Bronchial epithelial cell (primary cell): ENCODE measurements at regions not wholly inside any gene's neighbourhood (a gene's known extent, or its start where the extent isn't known, plus 50 kb on each side); places are given as distances from the start of the nearest gene placed in this dataset.
"Not testable (repeated sequence)": the region's sequence is repeated elsewhere in the genome, so short reads cannot be mapped to it uniquely, and the experiment has no call there.

Source experiments
- DNase-seq: peaks from one replicate; pipeline ENCODE4 v3.0.0-alpha.2; 2010; ENCODE audit warnings: low read depth
- FAIRE-seq: peaks from 2 replicates; lab custom pipeline; 2011; peaks lifted over from hg19 to GRCh38; lab: Jason Lieb, UNC
- H3K27me3 ChIP-seq: 2 replicates; pipeline ENCODE4 v1.5.1; 2011; ENCODE audit warnings: low read length; ENCODE audit not compliant: control insufficient read depth, insufficient read depth
- H3K36me3 ChIP-seq: 2 replicates; pipeline ENCODE4 v1.5.1; 2011; ENCODE audit warnings: low read length; ENCODE audit not compliant: control insufficient read depth, insufficient read depth
- H3K4me3 ChIP-seq: 2 replicates; pipeline ENCODE4 v1.5.1; 2011; ENCODE audit warnings: mild to moderate bottlenecking, low read depth, low read length, control low read depth
- TF ChIP-seq, protein P1 (sequence below): IDR thresholded peaks from 2 replicates; pipeline ENCODE4 v1.5.1; 2011; ENCODE audit warnings: mild to moderate bottlenecking, moderate library complexity, low read length, control low read depth, inconsistent platforms; ENCODE audit not compliant: insufficient read depth, severe bottlenecking

DNA sequence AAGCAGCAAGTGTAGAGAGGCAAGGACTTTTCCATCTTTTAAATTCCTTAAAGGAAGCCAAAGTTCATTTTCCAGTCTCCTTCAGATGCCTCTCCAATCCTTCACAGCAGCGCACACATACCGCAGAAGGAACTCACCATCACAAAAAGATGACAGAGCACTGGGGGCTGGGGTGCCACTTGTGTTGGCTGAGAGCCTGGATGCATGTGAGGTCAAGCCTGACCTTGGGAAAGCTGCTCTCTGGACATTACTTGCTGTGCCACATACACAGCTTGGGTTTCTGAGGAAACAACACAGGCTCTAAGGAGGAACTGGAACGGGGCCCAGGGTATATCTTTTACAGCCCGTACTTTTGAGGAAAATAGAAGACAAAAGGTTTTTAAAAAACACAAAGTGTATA, 364.3 kb upstream of the MEX3C start:
- TF ChIP-seq, protein P1, sequence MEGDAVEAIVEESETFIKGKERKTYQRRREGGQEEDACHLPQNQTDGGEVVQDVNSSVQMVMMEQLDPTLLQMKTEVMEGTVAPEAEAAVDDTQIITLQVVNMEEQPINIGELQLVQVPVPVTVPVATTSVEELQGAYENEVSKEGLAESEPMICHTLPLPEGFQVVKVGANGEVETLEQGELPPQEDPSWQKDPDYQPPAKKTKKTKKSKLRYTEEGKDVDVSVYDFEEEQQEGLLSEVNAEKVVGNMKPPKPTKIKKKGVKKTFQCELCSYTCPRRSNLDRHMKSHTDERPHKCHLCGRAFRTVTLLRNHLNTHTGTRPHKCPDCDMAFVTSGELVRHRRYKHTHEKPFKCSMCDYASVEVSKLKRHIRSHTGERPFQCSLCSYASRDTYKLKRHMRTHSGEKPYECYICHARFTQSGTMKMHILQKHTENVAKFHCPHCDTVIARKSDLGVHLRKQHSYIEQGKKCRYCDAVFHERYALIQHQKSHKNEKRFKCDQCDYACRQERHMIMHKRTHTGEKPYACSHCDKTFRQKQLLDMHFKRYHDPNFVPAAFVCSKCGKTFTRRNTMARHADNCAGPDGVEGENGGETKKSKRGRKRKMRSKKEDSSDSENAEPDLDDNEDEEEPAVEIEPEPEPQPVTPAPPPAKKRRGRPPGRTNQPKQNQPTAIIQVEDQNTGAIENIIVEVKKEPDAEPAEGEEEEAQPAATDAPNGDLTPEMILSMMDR, result no peak
- no peaks in the 10 kb centered on the region for H3K36me3 ChIP-seq
- H3K27me3 ChIP-seq, result no peaks in the 10 kb centered on the region
- FAIRE-seq, result no peak
- DNase-seq, result no peak
- no peak overlapping the region for H3K4me3 ChIP-seq

DNA sequence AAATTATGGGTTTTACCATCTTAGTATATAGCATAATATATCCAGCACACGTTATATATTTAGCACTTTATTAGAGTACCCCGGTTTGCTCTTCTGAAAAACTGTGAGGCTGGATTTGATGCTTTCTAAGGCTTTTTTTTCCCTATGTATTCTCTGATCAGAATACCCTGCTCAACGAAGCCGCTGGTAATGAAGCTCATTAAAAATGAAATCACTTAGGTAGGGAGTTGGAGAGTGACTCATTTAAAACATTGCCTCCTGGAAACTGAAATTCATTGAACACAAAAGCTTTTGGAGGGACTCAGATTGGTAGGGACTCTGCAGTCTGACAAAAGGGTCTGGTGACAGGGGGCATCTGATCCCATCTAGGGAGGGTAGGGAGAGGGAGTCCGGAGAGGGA, 365.4 kb upstream of the MEX3C start:
- no peak for DNase-seq
- Histone ChIP-seq H3K36me3 (no peaks in the 10 kb centered on the region), H3K27me3 (no peaks in the 10 kb centered on the region), H3K4me3 (no peak overlapping the region)
- TF ChIP-seq, protein P1, result no peak
- no peak for FAIRE-seq

DNA sequence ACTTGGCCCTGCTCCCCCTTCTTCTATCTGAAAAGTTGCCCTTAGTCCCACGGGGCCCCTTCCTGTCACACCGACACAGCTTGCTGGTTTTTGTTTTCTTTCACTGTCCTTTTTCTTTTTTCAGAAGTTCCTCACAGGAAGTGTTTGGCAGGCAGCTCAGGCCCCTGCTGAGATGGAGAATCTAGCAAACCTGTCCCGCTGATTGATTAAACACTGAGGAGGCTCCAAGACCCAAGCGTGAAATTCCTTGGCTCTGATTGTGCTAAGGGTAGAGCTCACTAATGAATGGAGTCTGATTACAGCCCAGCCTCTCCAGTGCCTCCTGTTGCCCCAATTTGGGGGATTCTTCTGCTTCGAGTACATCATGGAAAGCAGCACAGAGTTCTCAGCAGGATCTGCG, 365.9 kb upstream of the MEX3C start:
- Histone ChIP-seq H3K36me3 (no peaks in the 10 kb centered on the region), H3K4me3 (no peak overlapping the region), H3K27me3 (no peaks in the 10 kb centered on the region)
- DNase-seq, result no peak
- FAIRE-seq, result no peak
- TF ChIP-seq, protein P1, result no peak

DNA sequence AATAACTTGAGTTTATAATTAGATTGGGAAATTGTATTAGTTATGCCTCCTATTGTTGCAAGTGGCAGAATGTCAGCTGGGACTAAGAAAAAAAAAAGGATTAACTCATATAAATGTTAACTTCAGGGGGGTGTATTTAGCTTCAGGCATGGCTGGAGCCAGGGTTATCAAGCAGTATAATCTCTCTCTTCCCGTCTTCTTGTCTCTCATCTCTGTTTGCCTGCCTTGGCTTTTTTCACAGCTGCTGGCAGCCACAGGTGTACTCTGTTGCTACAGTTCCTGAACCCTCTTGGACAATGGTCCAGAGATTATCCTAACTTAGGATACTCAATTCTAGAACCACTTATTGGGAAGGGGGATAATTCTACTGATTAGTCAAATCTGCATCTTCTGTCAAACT, 370.7 kb upstream of the MEX3C start:
- H3K36me3 ChIP-seq, result no peaks in the 10 kb centered on the region
- no peaks in the 10 kb centered on the region for H3K27me3 ChIP-seq
- TF ChIP-seq, protein P1, result no peak
- no peak for DNase-seq
- FAIRE-seq, result no peak
- H3K4me3 ChIP-seq, result no peak overlapping the region

DNA sequence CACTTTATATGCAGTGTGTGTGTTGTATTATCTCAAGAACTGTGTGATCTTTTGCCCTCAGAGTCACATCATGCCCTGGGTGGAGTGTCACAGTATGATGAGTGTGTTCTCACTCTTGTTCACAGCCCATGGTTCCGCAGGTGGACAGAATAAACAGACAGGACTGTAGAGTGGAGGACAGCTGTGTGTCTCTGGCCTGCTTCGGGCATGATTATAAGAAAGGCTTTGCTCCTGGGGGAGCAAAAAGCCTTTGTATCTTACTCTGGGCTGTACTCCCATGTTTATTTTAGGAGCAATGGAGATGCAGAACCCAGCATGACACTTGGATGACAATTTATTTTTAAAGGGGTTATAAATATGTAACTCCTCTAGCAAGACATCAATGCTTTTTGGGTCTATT, 371.7 kb upstream of the MEX3C start:
- Histone ChIP-seq H3K27me3 (peaks cover 2% of the 10 kb centered on the region), H3K36me3 (no peaks in the 10 kb centered on the region), H3K4me3 (no peak overlapping the region)
- no peak for DNase-seq
- no peak for FAIRE-seq
- TF ChIP-seq, protein P1, result no peak

DNA sequence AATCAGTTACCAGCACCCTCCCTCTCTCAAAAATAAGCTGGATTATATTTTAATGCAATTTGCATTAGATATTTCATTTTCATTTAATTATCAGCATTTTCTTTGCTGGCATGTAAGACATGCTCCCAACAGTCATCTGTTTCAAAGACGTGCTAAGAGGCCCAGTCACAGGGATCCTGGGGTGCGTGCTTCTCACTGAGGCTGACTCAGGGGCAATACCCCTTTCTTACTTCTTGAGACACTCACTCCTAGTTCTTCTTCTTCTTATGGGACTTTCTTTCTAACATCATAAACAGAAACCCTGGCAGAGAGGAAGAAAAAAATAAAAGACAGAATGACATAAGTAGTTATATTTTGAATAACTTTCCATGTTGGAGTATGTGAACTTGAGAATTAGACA, 372.1 kb upstream of the MEX3C start:
- TF ChIP-seq, protein P1, result no peak
- no peak for DNase-seq
- no peaks in the 10 kb centered on the region for H3K36me3 ChIP-seq
- no peak for FAIRE-seq
- H3K4me3 ChIP-seq, result no peak overlapping the region
- H3K27me3 ChIP-seq, result peaks cover 2% of the 10 kb centered on the region

DNA sequence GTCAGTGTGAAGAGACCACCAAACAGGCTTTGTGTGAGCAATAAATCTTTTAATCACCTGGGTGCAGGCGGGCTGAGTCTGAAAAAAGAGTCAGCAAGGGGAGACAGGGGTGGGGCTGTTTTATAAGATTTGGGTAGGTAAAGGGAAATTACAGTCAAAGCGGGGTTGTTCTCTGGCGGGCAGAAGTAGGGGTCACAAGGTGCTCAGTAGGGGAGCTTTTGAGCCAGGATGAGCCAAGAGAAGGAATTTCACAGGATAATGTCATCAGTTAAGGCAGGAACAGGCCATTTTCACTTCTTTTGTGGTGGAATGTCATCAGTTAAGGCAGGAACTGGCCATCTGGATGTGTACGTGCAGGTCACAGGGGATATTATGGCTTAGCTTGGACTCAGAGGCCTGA, 372.6 kb upstream of the MEX3C start:
- not testable (repeated sequence) for H3K4me3 ChIP-seq, H3K27me3 ChIP-seq, H3K36me3 ChIP-seq, DNase-seq, FAIRE-seq

DNA sequence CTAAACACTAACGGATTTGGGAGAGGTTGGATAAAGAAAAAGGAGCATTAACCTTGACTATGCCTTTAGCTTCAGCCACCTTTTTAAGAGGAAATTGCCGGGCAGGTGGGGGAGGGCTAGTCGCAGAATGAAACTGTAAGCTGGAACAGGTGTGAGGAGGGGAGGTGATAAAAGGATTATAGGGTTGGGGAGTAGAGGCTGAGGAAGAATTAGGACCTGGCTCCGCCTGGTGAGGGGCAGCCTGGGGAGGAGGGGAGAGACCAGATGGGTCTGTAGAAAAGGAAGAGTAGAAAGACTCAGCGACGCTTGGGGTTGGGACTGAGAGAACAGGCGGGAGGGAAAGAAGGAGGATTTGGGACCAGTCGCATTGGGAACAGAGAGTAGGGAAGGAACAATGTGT, 376.4 kb upstream of the MEX3C start:
- FAIRE-seq, H3K36me3 ChIP-seq, DNase-seq: not testable (repeated sequence)

More for the DNA sequence above, 376.4 kb upstream of the MEX3C start:
- not testable (repeated sequence) for H3K4me3 ChIP-seq, H3K27me3 ChIP-seq
